Upper lobe of right lung (tissue), 1 donor: ENCODE measurements at regions not wholly inside any gene's neighbourhood (a gene's known extent, or its start where the extent isn't known, plus 50 kb on each side); places are given as distances from the start of the nearest gene placed in this dataset.
"Not testable (repeated sequence)": the region's sequence is repeated elsewhere in the genome, so short reads cannot be mapped to it uniquely, and the experiment has no call there.

ENCODE experiments used
- ATAC-seq: fragments of 200-7000 bp; cut with Tn5 transposase; one replicate; pipeline ENCODE4 v1.9.1; 2020; ENCODE audit warnings: mild to moderate bottlenecking, moderate library complexity
- DNase-seq: peaks from one replicate; pipeline ENCODE4 v3.0.0-alpha.2; 2020
- H3K27ac ChIP-seq: fragments of 200-600 bp; one replicate; pipeline ENCODE4 v1.8.0; 2022
- H3K27me3 ChIP-seq: fragments of 200-600 bp; one replicate; pipeline ENCODE4 v1.8.0; 2022; ENCODE audit warnings: mild to moderate bottlenecking
- H3K36me3 ChIP-seq: fragments of 200-600 bp; one replicate; pipeline ENCODE4 v1.8.0; 2022
- H3K4me1 ChIP-seq: fragments of 200-600 bp; one replicate; pipeline ENCODE4 v1.8.0; 2022
- H3K4me3 ChIP-seq: fragments of 200-600 bp; one replicate; pipeline ENCODE4 v1.8.0; 2022; ENCODE audit warnings: mild to moderate bottlenecking
- H3K9me3 ChIP-seq: fragments of 200-600 bp; one replicate; pipeline ENCODE4 v1.8.0; 2022
- CTCF ChIP-seq: fragments of 200-600 bp; IDR thresholded peaks from one replicate; pipeline ENCODE4 v1.8.0; 2022; ENCODE audit warnings: antibody characterized with exemption
- intact Hi-C: fragments of 100-400 bp; cut with DNase I; formaldehyde crosslinking; loops from one replicate; pipeline ENCODE4 v1.11.0; 2022
- donor health status: DM: no; HTN: yes; CAD: no; lungs with severe emphysema.

- intact Hi-C loops, result no loop called here
- ATAC-seq, result no peak
Measured at GRCh38 chr10:53650794-53651193, 878.2 kb upstream of the MBL2 start.

GRCh38 chr10:53647221-53647620, 874.6 kb upstream of the MBL2 start:
- H3K36me3 ChIP-seq, intact Hi-C loops, ATAC-seq, H3K27me3 ChIP-seq, DNase-seq, H3K4me1 ChIP-seq, H3K27ac ChIP-seq, H3K9me3 ChIP-seq, H3K4me3 ChIP-seq: not testable (repeated sequence)

More at GRCh38 chr10:53650794-53651193, 878.2 kb upstream of the MBL2 start:
- no peak for TF ChIP-seq CTCF
- Histone ChIP-seq H3K9me3 (no peaks in the 10 kb centered on the region), H3K27ac (no peak overlapping the region), H3K4me1 (no peaks in the 10 kb centered on the region), H3K4me3 (no peak overlapping the region), H3K36me3 (no peaks in the 10 kb centered on the region), H3K27me3 (no peaks in the 10 kb centered on the region)
- DNase-seq, result no peak

GRCh38 chr10:53646525-53646924, 873.9 kb upstream of the MBL2 start:
- DNase-seq (no peak), ATAC-seq (no peak)
- Histone ChIP-seq H3K4me3 (no peak overlapping the region), H3K27me3 (no peaks in the 10 kb centered on the region), H3K36me3 (no peaks in the 10 kb centered on the region), H3K4me1 (no peaks in the 10 kb centered on the region), H3K9me3 (no peaks in the 10 kb centered on the region), H3K27ac (no peak overlapping the region)
- intact Hi-C loops, result no loop called here
- TF ChIP-seq CTCF, result no peak

- ATAC-seq (no peak), DNase-seq (no peak)
- intact Hi-C loops, result no loop called here
- Histone ChIP-seq H3K4me3 (no peak overlapping the region), H3K9me3 (no peaks in the 10 kb centered on the region), H3K36me3 (no peaks in the 10 kb centered on the region), H3K27ac (no peak overlapping the region), H3K27me3 (no peaks in the 10 kb centered on the region), H3K4me1 (no peaks in the 10 kb centered on the region)
- no peak for TF ChIP-seq CTCF
Measured at GRCh38 chr10:53645951-53646350, 873.4 kb upstream of the MBL2 start.

GRCh38 chr10:53638006-53638405, 865.4 kb upstream of the MBL2 start:
- Histone ChIP-seq H3K27me3 (no peaks in the 10 kb centered on the region), H3K36me3 (no peaks in the 10 kb centered on the region), H3K4me1 (no peaks in the 10 kb centered on the region), H3K27ac (no peak overlapping the region), H3K4me3 (no peak overlapping the region), H3K9me3 (no peaks in the 10 kb centered on the region)
- DNase-seq (no peak), ATAC-seq (no peak)
- TF ChIP-seq CTCF, result no peak
- intact Hi-C loops, result no loop called here

DNA sequence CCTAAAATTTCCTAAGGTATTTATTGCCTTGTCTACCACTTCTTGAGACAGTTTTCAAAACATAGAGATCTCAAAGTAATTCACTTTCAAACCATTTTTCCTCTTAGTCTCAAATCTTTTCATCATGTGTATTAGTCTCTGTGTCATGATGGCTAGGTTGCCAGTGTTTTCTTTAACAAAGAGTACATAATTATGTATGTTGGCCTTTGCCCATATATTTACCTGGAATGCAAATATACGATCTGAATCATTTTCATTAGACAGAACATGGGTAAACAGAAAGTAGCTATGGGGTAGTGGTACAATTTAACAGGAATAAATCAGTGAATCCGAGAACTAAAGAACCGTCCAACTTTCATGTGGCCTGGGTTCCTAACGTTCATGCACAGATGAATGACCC, 852.1 kb upstream of the MBL2 start:
- H3K27me3 ChIP-seq, result no peaks in the 10 kb centered on the region
- DNase-seq (no peak), ATAC-seq (no peak)
- intact Hi-C loops, result no loop called here
- TF ChIP-seq CTCF, result no peak
- no peak overlapping the region for H3K27ac ChIP-seq
- no peaks in the 10 kb centered on the region for H3K36me3 ChIP-seq
- H3K4me1 ChIP-seq, result no peaks in the 10 kb centered on the region
- H3K4me3 ChIP-seq, result no peak overlapping the region
- no peaks in the 10 kb centered on the region for H3K9me3 ChIP-seq
